H9 (cell line): ENCODE measurements at regions not wholly inside any gene's neighbourhood (a gene's known extent, or its start where the extent isn't known, plus 50 kb on each side); places are given as distances from the start of the nearest gene placed in this dataset.
"Not testable (repeated sequence)": the region's sequence is repeated elsewhere in the genome, so short reads cannot be mapped to it uniquely, and the experiment has no call there.

Source experiments
- DNase-seq: peaks from one replicate; pipeline ENCODE4 v3.0.0-alpha.2; 2017
- H2AFZ ChIP-seq: one replicate; pipeline ENCODE4 v1.6.1; 2013; ENCODE audit warnings: mild to moderate bottlenecking, low read length, control low read depth, moderate library complexity
- H2AK5ac ChIP-seq: 2 replicates; pipeline ENCODE4 v1.6.1; 2013; ENCODE audit warnings: low read length, control low read depth, mixed read lengths; ENCODE audit not compliant: insufficient read length
- H2BK120ac ChIP-seq: one replicate; pipeline ENCODE4 v1.6.1; 2013; ENCODE audit warnings: low read depth, mild to moderate bottlenecking, low read length, control low read depth, inconsistent platforms; ENCODE audit not compliant: poor library complexity, severe bottlenecking
- H2BK12ac ChIP-seq: 2 replicates; pipeline ENCODE4 v1.6.1; 2013; ENCODE audit warnings: low read length, control low read depth, mixed read lengths, low read depth; ENCODE audit not compliant: insufficient read length
- H2BK15ac ChIP-seq: 2 replicates; pipeline ENCODE4 v1.6.1; 2013; ENCODE audit warnings: low read depth, low read length, control low read depth
- H2BK20ac ChIP-seq: one replicate; pipeline ENCODE4 v1.6.1; 2013; ENCODE audit warnings: low read depth, mild to moderate bottlenecking, low read length, control low read depth, inconsistent platforms; ENCODE audit not compliant: poor library complexity, severe bottlenecking
- H2BK5ac ChIP-seq: 2 replicates; pipeline ENCODE4 v1.6.1; 2013; ENCODE audit warnings: low read length, control low read depth, mixed read lengths; ENCODE audit not compliant: insufficient read length
- H3K14ac ChIP-seq: 2 replicates; pipeline ENCODE4 v1.6.1; 2013; ENCODE audit warnings: low read length, control low read depth; ENCODE audit not compliant: insufficient read depth
- H3K18ac ChIP-seq: 2 replicates; pipeline ENCODE4 v1.6.1; 2013; ENCODE audit warnings: low read depth, mild to moderate bottlenecking, mixed read lengths, low read length, control low read depth; ENCODE audit not compliant: insufficient read length
- H3K23ac ChIP-seq: 2 replicates; pipeline ENCODE4 v1.6.1; 2013; ENCODE audit warnings: low read length, control low read depth, mixed read lengths, low read depth; ENCODE audit not compliant: insufficient read length
- H3K23me2 ChIP-seq: 2 replicates; pipeline ENCODE4 v1.6.1; 2013; ENCODE audit warnings: low read depth, mild to moderate bottlenecking, mixed read lengths, low read length, control low read depth; ENCODE audit not compliant: insufficient read length, poor library complexity, severe bottlenecking
- H3K27ac ChIP-seq: 2 replicates; pipeline ENCODE4 v1.5.1; 2013; ENCODE audit warnings: low read length, control low read depth, mixed read lengths, low read depth; ENCODE audit not compliant: insufficient read length
- H3K27me3 ChIP-seq: 2 replicates; pipeline ENCODE4 v1.6.1; 2013; ENCODE audit warnings: low read length, control low read depth, inconsistent platforms; ENCODE audit not compliant: insufficient read depth
- H3K4ac ChIP-seq: 2 replicates; pipeline ENCODE4 v1.6.1; 2013; ENCODE audit warnings: low read depth, mild to moderate bottlenecking, control low read depth, inconsistent platforms, low read length, moderate library complexity
- H3K4me1 ChIP-seq: 2 replicates; pipeline ENCODE4 v1.6.1; 2013; ENCODE audit warnings: low read length, control low read depth, inconsistent platforms; ENCODE audit not compliant: insufficient read depth
- H3K4me2 ChIP-seq: 2 replicates; pipeline ENCODE4 v1.6.1; 2013; ENCODE audit warnings: low read length, control low read depth, mixed read lengths; ENCODE audit not compliant: insufficient read length, insufficient read depth
- H3K56ac ChIP-seq: 2 replicates; pipeline ENCODE4 v1.6.1; 2013; ENCODE audit warnings: low read depth, mild to moderate bottlenecking, mixed read lengths, low read length, control low read depth; ENCODE audit not compliant: insufficient read length
- H3K79me1 ChIP-seq: 2 replicates; pipeline ENCODE4 v1.6.1; 2013; ENCODE audit warnings: low read depth, mild to moderate bottlenecking, moderate library complexity, low read length, control low read depth, inconsistent platforms; ENCODE audit not compliant: insufficient read depth, poor library complexity, severe bottlenecking
- H3K79me2 ChIP-seq: 2 replicates; pipeline ENCODE4 v1.6.1; 2013; ENCODE audit warnings: low read length, control low read depth, inconsistent platforms; ENCODE audit not compliant: insufficient read depth
- H3K9ac ChIP-seq: 2 replicates; pipeline ENCODE4 v1.6.1; 2013; ENCODE audit warnings: low read length, control low read depth, mixed read lengths; ENCODE audit not compliant: insufficient read length; ENCODE audit errors: extremely low read depth
- H3K9me3 ChIP-seq: one replicate; pipeline ENCODE4 v1.6.1; 2013; ENCODE audit warnings: low read depth, low read length, inconsistent platforms; ENCODE audit not compliant: control insufficient read depth
- H3T11ph ChIP-seq: one replicate; pipeline ENCODE4 v1.6.1; 2013; ENCODE audit warnings: mild to moderate bottlenecking, low read length, control low read depth, inconsistent platforms
- H4K20me1 ChIP-seq: one replicate; pipeline ENCODE4 v1.6.1; 2013; ENCODE audit not compliant: control insufficient read depth, insufficient read length, insufficient read depth
- H4K5ac ChIP-seq: 2 replicates; pipeline ENCODE4 v1.6.1; 2013; ENCODE audit warnings: low read depth, mild to moderate bottlenecking, mixed read lengths, low read length, control low read depth; ENCODE audit not compliant: insufficient read length
- H4K8ac ChIP-seq: replicated peaks from 2 replicates; pipeline ENCODE4 v1.6.1; 2013; ENCODE audit warnings: low read length, control low read depth, mixed read lengths, low read depth; ENCODE audit not compliant: insufficient read length
- H4K91ac ChIP-seq: 2 replicates; pipeline ENCODE4 v1.6.1; 2013; ENCODE audit warnings: low read depth, mild to moderate bottlenecking, moderate library complexity, mixed read lengths, low read length, control low read depth; ENCODE audit not compliant: insufficient read length
- H3K27ac Mint-ChIP-seq, 3 experiments: 2 replicates in 2 of 3; 3 replicates in 1 of 3; pipeline ENCODE4 v1.8.0; 2020 to 2021; ENCODE audit warnings: mixed read lengths in 3 of 3, mild to moderate bottlenecking in 1 of 3, moderate library complexity in 1 of 3
- H3K27me3 Mint-ChIP-seq: 2 replicates; pipeline ENCODE4 v1.8.0; 2021; ENCODE audit warnings: low read depth, mild to moderate bottlenecking, moderate library complexity, mixed read lengths
- H3K36me3 Mint-ChIP-seq, 3 experiments: 2 replicates in 2 of 3; 3 replicates in 1 of 3; pipeline ENCODE4 v1.8.0; 2020 to 2021; ENCODE audit warnings: low read depth in 3 of 3, mixed read lengths in 3 of 3; ENCODE audit not compliant: insufficient read depth in 1 of 3
- H3K4me1 Mint-ChIP-seq, 2 experiments: 2 replicates each; pipeline ENCODE4 v1.8.0; 2020; ENCODE audit warnings: mixed read lengths in 2 of 2
- H3K4me3 Mint-ChIP-seq, 2 experiments: 2 replicates in 1 of 2; 3 replicates in 1 of 2; pipeline ENCODE4 v1.8.0; 2020 to 2021; ENCODE audit warnings: mild to moderate bottlenecking in 2 of 2, mixed read lengths in 2 of 2, moderate library complexity in 1 of 2
- H3K9me3 Mint-ChIP-seq, 2 experiments: 2 replicates in 1 of 2; 3 replicates in 1 of 2; pipeline ENCODE4 v1.8.0; 2020; ENCODE audit warnings: mild to moderate bottlenecking in 2 of 2, mixed read lengths in 2 of 2, moderate library complexity in 1 of 2
- WGBS: extraction: QIAGEN DNeasy Blood & Tissue Kit; methylation state at CpG from one replicate; pipeline ENCODE4 v1.1.7; 2013; ENCODE audit warnings: missing lambda C conversion rate, low lambda C conversion rate, mixed read lengths; ENCODE audit not compliant: insufficient read length; ENCODE audit errors: extremely low coverage; 5-methylcytosine and 5-hydroxymethylcytosine counted together

DNA sequence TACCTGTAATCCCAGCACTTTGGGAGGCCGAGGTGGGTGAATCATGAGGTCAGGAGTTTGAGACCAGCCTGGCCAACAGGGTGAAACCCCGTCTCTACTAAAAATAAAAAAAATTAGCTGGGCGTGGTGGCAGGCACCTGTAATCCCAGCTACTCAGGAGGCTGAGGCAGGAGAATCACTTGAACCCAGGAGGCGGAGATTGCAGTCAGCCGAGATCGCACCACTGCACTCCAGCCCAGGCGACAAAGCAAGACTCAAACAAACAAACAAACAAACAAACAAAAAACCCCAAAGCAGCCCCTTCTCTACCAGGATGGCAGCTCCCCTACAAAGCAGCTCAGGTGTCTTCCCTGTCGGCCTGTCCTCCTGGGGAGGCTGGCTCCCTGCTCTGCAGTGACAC lies 111.3 kb upstream of the ZNF479 start:
- H3K4me3 Mint-ChIP-seq, H4K8ac ChIP-seq, H3K4ac ChIP-seq, H3K27me3 Mint-ChIP-seq, H2BK120ac ChIP-seq, H3K4me1 ChIP-seq, H3K4me2 ChIP-seq, H4K91ac ChIP-seq, H2BK12ac ChIP-seq, H3K79me2 ChIP-seq, H3K79me1 ChIP-seq, H3K23ac ChIP-seq, H4K5ac ChIP-seq, H4K20me1 ChIP-seq, H2BK5ac ChIP-seq, H2AFZ ChIP-seq, H3K27ac ChIP-seq, H3K4me1 Mint-ChIP-seq, H3K27ac Mint-ChIP-seq, H2BK20ac ChIP-seq, H3T11ph ChIP-seq, H3K14ac ChIP-seq, H3K56ac ChIP-seq, H3K27me3 ChIP-seq, H3K18ac ChIP-seq, H2BK15ac ChIP-seq, H3K9ac ChIP-seq, H2AK5ac ChIP-seq, DNase-seq, H3K23me2 ChIP-seq: not testable (repeated sequence)
- Mint-ChIP-seq H3K9me3 (peaks cover 91 to 96% of the 10 kb centered on the region in 2 experiments), H3K36me3 (peaks cover 14 to 24% (median 22%) of the 10 kb centered on the region in 3 experiments)
- no CpG with 5 or more reads among the region's 8 CpGs for WGBS
- H3K9me3 ChIP-seq: peaks cover 91% of the 10 kb centered on the region

DNA sequence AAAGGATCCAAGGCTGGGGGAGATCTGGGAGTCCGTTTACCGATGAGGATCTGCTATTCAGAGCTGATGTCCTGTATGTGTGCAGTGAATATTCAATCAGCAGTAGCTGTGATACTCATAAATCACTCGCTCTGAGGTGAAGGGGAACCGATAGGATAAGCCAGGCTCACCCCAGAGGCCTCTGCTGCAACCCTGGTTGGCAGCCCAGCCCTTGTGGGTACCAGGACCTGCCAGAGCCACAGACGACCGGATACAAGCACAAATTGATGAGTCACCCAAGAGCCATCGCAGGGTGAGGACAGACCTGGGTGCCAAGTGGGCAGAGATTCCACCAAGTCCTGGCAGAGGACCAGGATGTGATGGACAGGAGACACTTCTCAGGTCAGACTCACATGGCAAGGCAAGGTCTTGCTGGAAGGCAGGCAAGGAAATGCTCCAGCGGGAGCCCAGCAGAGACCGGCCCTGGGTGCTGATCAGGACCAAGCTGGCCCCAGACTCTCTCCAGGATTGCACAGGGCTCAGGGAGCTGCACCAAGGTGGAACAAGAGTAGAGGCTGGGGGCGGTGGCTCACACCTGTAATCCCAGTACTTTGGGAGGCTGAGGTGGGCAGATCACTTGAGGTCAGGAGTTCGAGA lies 112.2 kb upstream of the ZNF479 start:
- H4K91ac ChIP-seq, H2BK12ac ChIP-seq, H2AK5ac ChIP-seq, H3K14ac ChIP-seq, H3K4me1 Mint-ChIP-seq, H2BK20ac ChIP-seq, H3K27me3 ChIP-seq, H3K23me2 ChIP-seq, H3T11ph ChIP-seq, H3K18ac ChIP-seq, H3K4ac ChIP-seq, H2BK15ac ChIP-seq, H3K56ac ChIP-seq, H2AFZ ChIP-seq, H4K5ac ChIP-seq, H3K23ac ChIP-seq, H3K4me3 Mint-ChIP-seq, H3K79me1 ChIP-seq, H2BK120ac ChIP-seq, H3K4me1 ChIP-seq, DNase-seq, H4K8ac ChIP-seq, H3K27ac ChIP-seq, H3K9ac ChIP-seq, H3K27ac Mint-ChIP-seq, H4K20me1 ChIP-seq, H2BK5ac ChIP-seq, H3K27me3 Mint-ChIP-seq, H3K79me2 ChIP-seq, H3K4me2 ChIP-seq: not testable (repeated sequence)
- peaks cover 92 to 97% of the 10 kb centered on the region in 2 experiments for H3K9me3 Mint-ChIP-seq
- peaks cover 10 to 21% (median 20%) of the 10 kb centered on the region in 3 experiments; a peak in 6 of 7 replicates for H3K36me3 Mint-ChIP-seq
- peaks cover 91% of the 10 kb centered on the region for H3K9me3 ChIP-seq
- WGBS: no CpG with 5 or more reads among the region's 11 CpGs
